ENCODE measurements at regions not wholly inside any gene's neighbourhood (a gene's known extent, or its start where the extent isn't known, plus 50 kb on each side); places are given as distances from the start of the nearest gene placed in this dataset.

DNA sequence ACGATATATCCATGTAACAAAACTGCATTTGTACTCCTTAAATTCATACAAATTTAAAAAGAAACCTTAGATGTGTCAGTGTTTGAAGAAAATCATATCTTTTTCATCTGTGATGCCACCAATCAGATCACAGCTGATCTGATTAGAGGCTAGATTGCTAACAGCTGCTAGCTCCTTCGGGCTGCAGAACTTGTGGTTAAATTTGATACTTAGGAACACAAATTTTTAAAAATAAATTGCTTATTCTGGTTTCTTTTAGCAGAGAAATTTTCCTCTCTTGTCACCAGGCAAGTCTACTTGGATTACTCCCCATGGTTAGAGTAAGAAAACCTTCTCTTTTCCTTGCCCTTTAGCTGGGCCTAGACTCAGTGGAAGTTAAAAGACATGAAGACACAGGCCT lies 94.6 kb upstream of the RANBP6 start:
- no peaks in the 10 kb centered on the region for H3K4me1 ChIP-seq (ENCODE audit: insufficient read depth, low read length, severe bottlenecking)
- no peaks in the 10 kb centered on the region for H3K27me3 ChIP-seq (ENCODE audit: insufficient read depth, low read length)
- no peaks in the 10 kb centered on the region for H3F3A ChIP-seq (ENCODE audit: insufficient read depth, low read length)
- H3K36me3 ChIP-seq (ENCODE audit: insufficient read depth, low read length), result no peaks in the 10 kb centered on the region
- no peak overlapping the region for H3K4me2 ChIP-seq (ENCODE audit: low read length)
- H2AFZ ChIP-seq (ENCODE audit: low read length), result no peak overlapping the region
- no peaks in the 10 kb centered on the region for H3K9me2 ChIP-seq (ENCODE audit: low read depth, low read length)
- H3K79me2 ChIP-seq (ENCODE audit: insufficient read depth, low read length), result no peaks in the 10 kb centered on the region
- H4K20me1 ChIP-seq (ENCODE audit: insufficient read depth, low read length), result no peaks in the 10 kb centered on the region
- H3K9ac ChIP-seq (ENCODE audit: low read length), result no peak overlapping the region
- no peak overlapping the region for H3K27ac ChIP-seq (ENCODE audit: low read depth, low read length, poor library complexity, severe bottlenecking)
- H3K4me3 ChIP-seq (ENCODE audit: low read depth, low read length, poor library complexity, severe bottlenecking), result no peak overlapping the region
- TF ChIP-seq, protein P1, sequence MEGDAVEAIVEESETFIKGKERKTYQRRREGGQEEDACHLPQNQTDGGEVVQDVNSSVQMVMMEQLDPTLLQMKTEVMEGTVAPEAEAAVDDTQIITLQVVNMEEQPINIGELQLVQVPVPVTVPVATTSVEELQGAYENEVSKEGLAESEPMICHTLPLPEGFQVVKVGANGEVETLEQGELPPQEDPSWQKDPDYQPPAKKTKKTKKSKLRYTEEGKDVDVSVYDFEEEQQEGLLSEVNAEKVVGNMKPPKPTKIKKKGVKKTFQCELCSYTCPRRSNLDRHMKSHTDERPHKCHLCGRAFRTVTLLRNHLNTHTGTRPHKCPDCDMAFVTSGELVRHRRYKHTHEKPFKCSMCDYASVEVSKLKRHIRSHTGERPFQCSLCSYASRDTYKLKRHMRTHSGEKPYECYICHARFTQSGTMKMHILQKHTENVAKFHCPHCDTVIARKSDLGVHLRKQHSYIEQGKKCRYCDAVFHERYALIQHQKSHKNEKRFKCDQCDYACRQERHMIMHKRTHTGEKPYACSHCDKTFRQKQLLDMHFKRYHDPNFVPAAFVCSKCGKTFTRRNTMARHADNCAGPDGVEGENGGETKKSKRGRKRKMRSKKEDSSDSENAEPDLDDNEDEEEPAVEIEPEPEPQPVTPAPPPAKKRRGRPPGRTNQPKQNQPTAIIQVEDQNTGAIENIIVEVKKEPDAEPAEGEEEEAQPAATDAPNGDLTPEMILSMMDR (IDR thresholded peaks at IDR 0.05; ENCODE audit: low read length), result no peak
- no peak for TF ChIP-seq EZH2 (IDR thresholded peaks at IDR 0.05; ENCODE audit: borderline replicate concordance, low read length)
- no peaks in the 10 kb centered on the region for H3K9me3 ChIP-seq (ENCODE audit: low read length)

DNA sequence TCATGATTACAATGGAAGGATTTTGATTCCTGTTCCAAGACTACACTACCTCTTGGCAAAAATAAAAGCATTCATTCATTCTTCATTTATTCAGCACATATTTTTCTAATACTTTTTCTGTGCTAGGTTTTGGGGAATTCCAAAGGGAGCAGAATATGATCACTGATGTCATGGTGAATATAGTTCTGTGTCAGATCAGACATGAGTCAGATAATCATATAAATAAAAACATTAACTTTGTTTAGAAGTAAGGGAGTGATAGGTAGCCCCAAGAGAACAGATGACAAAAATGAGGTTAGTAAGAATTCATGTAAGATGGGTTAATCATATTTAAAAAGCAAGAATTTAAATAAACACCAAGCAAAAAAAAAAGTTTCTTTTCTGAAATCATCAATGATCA lies 94.1 kb upstream of the RANBP6 start:
- Histone ChIP-seq H3K9me3 (ENCODE audit: low read length) (no peaks in the 10 kb centered on the region), H3K4me2 (ENCODE audit: low read length) (no peak overlapping the region), H3F3A (ENCODE audit: insufficient read depth, low read length) (no peaks in the 10 kb centered on the region), H4K20me1 (ENCODE audit: insufficient read depth, low read length) (no peaks in the 10 kb centered on the region), H3K9me2 (ENCODE audit: low read depth, low read length) (no peaks in the 10 kb centered on the region), H3K27me3 (ENCODE audit: insufficient read depth, low read length) (no peaks in the 10 kb centered on the region), H3K36me3 (ENCODE audit: insufficient read depth, low read length) (no peaks in the 10 kb centered on the region), H3K79me2 (ENCODE audit: insufficient read depth, low read length) (no peaks in the 10 kb centered on the region), H2AFZ (ENCODE audit: low read length) (no peak overlapping the region), H3K4me3 (ENCODE audit: low read depth, low read length, poor library complexity, severe bottlenecking) (no peak overlapping the region), H3K27ac (ENCODE audit: low read depth, low read length, poor library complexity, severe bottlenecking) (no peak overlapping the region), H3K4me1 (ENCODE audit: insufficient read depth, low read length, severe bottlenecking) (no peaks in the 10 kb centered on the region), H3K9ac (ENCODE audit: low read length) (no peak overlapping the region)
- no peak for TF ChIP-seq EZH2 (IDR thresholded peaks at IDR 0.05; ENCODE audit: borderline replicate concordance, low read length)
- TF ChIP-seq, protein P1 (IDR thresholded peaks at IDR 0.05; ENCODE audit: low read length), result no peak

DNA sequence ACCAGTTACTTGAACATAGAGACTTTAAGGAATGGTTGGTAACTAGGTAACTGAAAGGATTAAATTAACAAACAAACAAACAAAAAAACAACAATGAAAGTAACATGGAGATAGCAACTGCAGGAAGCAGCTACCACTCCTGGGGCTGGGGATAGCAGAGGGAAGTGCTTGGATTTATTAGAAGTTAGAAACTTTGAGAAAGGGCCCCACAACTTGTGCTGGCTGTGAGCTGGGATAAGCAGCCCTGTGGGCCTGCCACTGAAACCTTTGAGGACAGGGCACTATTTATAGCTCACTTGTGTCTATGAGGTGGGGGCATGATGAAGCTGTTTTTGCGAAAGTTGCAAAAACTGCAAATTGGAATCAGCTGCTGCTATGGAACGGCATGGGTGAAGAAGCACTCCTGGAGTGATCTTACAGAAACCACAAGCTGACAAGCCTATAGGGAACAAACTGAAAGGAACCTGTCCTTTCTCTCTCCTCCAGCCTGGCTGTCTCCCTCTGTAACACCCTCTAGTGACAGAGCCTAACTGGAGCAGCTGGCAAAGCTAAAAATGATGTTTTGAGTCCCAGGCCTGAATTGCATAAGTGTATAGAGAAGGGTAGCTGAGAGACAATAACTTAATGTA lies 91.4 kb upstream of the RANBP6 start:
- no peak overlapping the region for H3K27ac ChIP-seq (ENCODE audit: low read depth, low read length, poor library complexity, severe bottlenecking)
- H3K4me3 ChIP-seq (ENCODE audit: low read depth, low read length, poor library complexity, severe bottlenecking), result no peak overlapping the region
- H4K20me1 ChIP-seq (ENCODE audit: insufficient read depth, low read length), result no peaks in the 10 kb centered on the region
- no peaks in the 10 kb centered on the region for H3K4me1 ChIP-seq (ENCODE audit: insufficient read depth, low read length, severe bottlenecking)
- no peaks in the 10 kb centered on the region for H3K9me3 ChIP-seq (ENCODE audit: low read length)
- no peaks in the 10 kb centered on the region for H3F3A ChIP-seq (ENCODE audit: insufficient read depth, low read length)
- no peak overlapping the region for H3K4me2 ChIP-seq (ENCODE audit: low read length)
- no peaks in the 10 kb centered on the region for H3K36me3 ChIP-seq (ENCODE audit: insufficient read depth, low read length)
- H3K27me3 ChIP-seq (ENCODE audit: insufficient read depth, low read length), result no peaks in the 10 kb centered on the region
- no peak overlapping the region for H3K9ac ChIP-seq (ENCODE audit: low read length)
- no peaks in the 10 kb centered on the region for H3K79me2 ChIP-seq (ENCODE audit: insufficient read depth, low read length)
- TF ChIP-seq EZH2 (IDR thresholded peaks at IDR 0.05; ENCODE audit: borderline replicate concordance, low read length), result no peak
- TF ChIP-seq, protein P1 (IDR thresholded peaks at IDR 0.05; ENCODE audit: low read length), result no peak
- H3K9me2 ChIP-seq (ENCODE audit: low read depth, low read length), result no peaks in the 10 kb centered on the region
- no peak overlapping the region for H2AFZ ChIP-seq (ENCODE audit: low read length)
